Panc1 (cell line): ENCODE measurements at regions not wholly inside any gene's neighbourhood (a gene's known extent, or its start where the extent isn't known, plus 50 kb on each side); places are given as distances from the start of the nearest gene placed in this dataset.

Experiments
- ATAC-seq: fragments of 200-7000 bp; cut with Tn5 transposase; 2 replicates; pipeline ENCODE4 v1.9.1; 2020; ENCODE audit warnings: mild to moderate bottlenecking, moderate library complexity
- BruUV-seq: library from RNA; stranded (reverse); fragments of 400-500 nt; replicated peaks from 2 replicates; lab custom pipeline; 2021; lab: Mats Ljungman, UMichigan
- CTCF ChIA-PET: fragments of 300-600 bp; sonication (Branson Sonifier 250); formaldehyde crosslinking; loops from one replicate; lab custom pipeline; 2022; ENCODE audit warnings: antibody characterized with exemption; lab: Charles Lee
- POLR2A ChIA-PET: fragments of 300-600 bp; sonication (Branson Sonifier 250); formaldehyde crosslinking; loops from one replicate; lab custom pipeline; 2022; ENCODE audit warnings: antibody characterized with exemption; lab: Charles Lee
- DNase-seq: peaks from one replicate; pipeline ENCODE4 v3.0.0-alpha.2; 2010; ENCODE audit warnings: low read depth, low spot score
- H3K27ac ChIP-seq: 2 replicates; pipeline ENCODE4 v1.5.1; 2011; ENCODE audit warnings: mild to moderate bottlenecking, low read length, inconsistent platforms
- H3K27me3 ChIP-seq: fragments of 200-500 bp; sonication (Bioruptor generic); 2 replicates; pipeline ENCODE4 v1.6.0; 2014; ENCODE audit warnings: low read length, inconsistent platforms; ENCODE audit not compliant: control insufficient read depth, insufficient read depth
- H3K36me3 ChIP-seq: fragments of 200-500 bp; sonication (Bioruptor generic); 2 replicates; pipeline ENCODE4 v1.5.1; 2014; ENCODE audit warnings: inconsistent platforms, mild to moderate bottlenecking, low read length, moderate library complexity; ENCODE audit not compliant: control insufficient read depth, insufficient read depth
- H3K4me1 ChIP-seq: 2 replicates; pipeline ENCODE4 v1.5.1; 2011; ENCODE audit warnings: inconsistent platforms, mild to moderate bottlenecking, low read length, moderate library complexity; ENCODE audit not compliant: control insufficient read depth, insufficient read depth
- H3K4me3 ChIP-seq, 2 experiments: 2 replicates each; pipeline ENCODE4 v1.5.1; 2011 to 2012; ENCODE audit warnings: low read depth in 2 of 2, low read length in 2 of 2, mild to moderate bottlenecking in 2 of 2, inconsistent platforms in 1 of 2, moderate library complexity in 1 of 2
- H3K9me3 ChIP-seq: fragments of 200-500 bp; sonication (Bioruptor generic); 2 replicates; pipeline ENCODE4 v1.5.1; 2014; ENCODE audit warnings: low read depth, mild to moderate bottlenecking, inconsistent platforms, low read length, moderate library complexity; ENCODE audit not compliant: control insufficient read depth, insufficient read depth
- CTCF ChIP-seq: fragments of 450-650 bp; IDR thresholded peaks from 2 replicates; pipeline ENCODE4 v1.5.1; 2017; ENCODE audit warnings: mild to moderate bottlenecking
- POLR2AphosphoS5 ChIP-seq: IDR thresholded peaks from 2 replicates; pipeline ENCODE4 v1.6.1; 2012; ENCODE audit warnings: mild to moderate bottlenecking, low read depth, low read length, moderate library complexity
- REST ChIP-seq, 2 experiments: IDR thresholded peaks; 2 replicates each; pipeline ENCODE4 v1.6.1; 2011 to 2012; ENCODE audit warnings: low read depth in 2 of 2, control low read depth in 1 of 2, low read length in 1 of 2, mild to moderate bottlenecking in 1 of 2, moderate library complexity in 1 of 2; ENCODE audit not compliant: insufficient read depth in 1 of 2
- SIN3A ChIP-seq: IDR thresholded peaks from 2 replicates; pipeline ENCODE4 v1.6.1; 2012; ENCODE audit warnings: low read depth, mild to moderate bottlenecking, low read length, moderate library complexity, borderline replicate concordance; ENCODE audit not compliant: insufficient read depth
- TCF7L2 ChIP-seq: IDR thresholded peaks from 2 replicates; pipeline ENCODE4 v1.6.1; 2011; ENCODE audit warnings: mild to moderate bottlenecking, low read depth, low read length, inconsistent platforms
- in situ Hi-C: cut with HindIII; loops from 2 replicates; pipeline ENCODE4 v1.10.0; 2016; ENCODE audit warnings: low sequenced_read_pairs, low pct_unique_long_range_greater_than_20kb
- intact Hi-C: fragments of 100-400 bp; cut with micrococcal nuclease; formaldehyde crosslinking; loops from one replicate; pipeline ENCODE4 v1.10.0; 2022; ENCODE audit not compliant: unreplicated experiment

GRCh38 chr6:19771753-19772336 lies 65.3 kb upstream of the ID4 start:
- Histone ChIP-seq H3K27me3 (no peaks in the 10 kb centered on the region), H3K4me1 (no peaks in the 10 kb centered on the region), H3K27ac (no peak overlapping the region), H3K36me3 (no peaks in the 10 kb centered on the region), H3K9me3 (no peaks in the 10 kb centered on the region), H3K4me3 (no peak overlapping the region)
- CTCF ChIA-PET: interaction anchor here (0.7 kb wide), 1 partner anchor 173 kb away, joined by 3 read pairs; no protein-coding TSS in a partner anchor
- DNase-seq (no peak), ATAC-seq (no peak)
- no TSS peak for BruUV-seq
- intact Hi-C loops (no loop called here), in situ Hi-C loops (no loop called here)
- POLR2A ChIA-PET: interaction anchor here (0.5 kb wide), 1 partner anchor 33 kb away, joined by 5 read pairs; no protein-coding TSS in a partner anchor
- TF ChIP-seq POLR2AphosphoS5: no peak
- TF ChIP-seq CTCF: no peak
- no peak for TF ChIP-seq TCF7L2
- no peak for TF ChIP-seq SIN3A
- TF ChIP-seq REST (IDR thresholded peaks at IDR 0.05; ENCODE audit: insufficient read depth in 1 of 2, low read depth in 2 of 2, low read length in 1 of 2): no peak

- no TSS peak for BruUV-seq
- DNase-seq (no peak), ATAC-seq (no peak)
- no peak for TF ChIP-seq REST (IDR thresholded peaks at IDR 0.05; ENCODE audit: insufficient read depth in 1 of 2, low read depth in 2 of 2, low read length in 1 of 2)
- TF ChIP-seq CTCF: no peak
- no peak for TF ChIP-seq POLR2AphosphoS5
- TF ChIP-seq SIN3A: no peak
- no peak for TF ChIP-seq TCF7L2
- H3K4me3 ChIP-seq: no peak overlapping the region
- no peak overlapping the region for H3K27ac ChIP-seq
- H3K36me3 ChIP-seq: no peaks in the 10 kb centered on the region
- intact Hi-C loops (no loop called here), in situ Hi-C loops (no loop called here)
- POLR2A ChIA-PET: no interaction called here
- H3K9me3 ChIP-seq: no peaks in the 10 kb centered on the region
- no peaks in the 10 kb centered on the region for H3K4me1 ChIP-seq
- no peaks in the 10 kb centered on the region for H3K27me3 ChIP-seq
- CTCF ChIA-PET: no interaction called here
Observed at GRCh38 chr6:19772891-19773290, 64.3 kb upstream of the ID4 start.
